NCI-H2029 treated with DMSO at 0.1 percent for 48 hours (cell line): ENCODE measurements at regions not wholly inside any gene's neighbourhood (a gene's known extent, or its start where the extent isn't known, plus 50 kb on each side); places are given as distances from the start of the nearest gene placed in this dataset.

Experiments used
- DNase-seq: peaks from one replicate; lab custom pipeline; 2025; lab: John Stamatoyannopoulos, UW

DNA sequence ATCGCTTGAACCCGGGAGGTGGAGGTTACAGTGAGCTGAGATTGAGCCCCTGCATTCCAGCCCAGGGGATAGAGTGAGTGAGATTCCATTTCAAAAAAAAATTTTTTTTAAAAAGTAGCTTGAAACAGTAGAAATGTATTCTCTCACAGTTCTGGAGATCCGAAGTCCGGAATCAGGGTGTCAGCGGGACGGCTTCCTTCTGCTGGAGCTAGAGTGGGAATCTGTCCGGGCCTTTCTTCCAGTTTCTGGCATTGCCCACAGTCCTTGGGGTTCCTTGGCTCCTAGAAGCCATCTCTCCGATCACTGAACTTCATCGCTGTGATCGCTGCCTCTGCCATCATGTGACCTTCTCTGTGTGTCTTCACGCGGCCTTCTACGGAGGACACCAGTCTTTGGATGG, 181.2 kb upstream of the CIBAR2 start:
- DNase-seq = no peak

DNA sequence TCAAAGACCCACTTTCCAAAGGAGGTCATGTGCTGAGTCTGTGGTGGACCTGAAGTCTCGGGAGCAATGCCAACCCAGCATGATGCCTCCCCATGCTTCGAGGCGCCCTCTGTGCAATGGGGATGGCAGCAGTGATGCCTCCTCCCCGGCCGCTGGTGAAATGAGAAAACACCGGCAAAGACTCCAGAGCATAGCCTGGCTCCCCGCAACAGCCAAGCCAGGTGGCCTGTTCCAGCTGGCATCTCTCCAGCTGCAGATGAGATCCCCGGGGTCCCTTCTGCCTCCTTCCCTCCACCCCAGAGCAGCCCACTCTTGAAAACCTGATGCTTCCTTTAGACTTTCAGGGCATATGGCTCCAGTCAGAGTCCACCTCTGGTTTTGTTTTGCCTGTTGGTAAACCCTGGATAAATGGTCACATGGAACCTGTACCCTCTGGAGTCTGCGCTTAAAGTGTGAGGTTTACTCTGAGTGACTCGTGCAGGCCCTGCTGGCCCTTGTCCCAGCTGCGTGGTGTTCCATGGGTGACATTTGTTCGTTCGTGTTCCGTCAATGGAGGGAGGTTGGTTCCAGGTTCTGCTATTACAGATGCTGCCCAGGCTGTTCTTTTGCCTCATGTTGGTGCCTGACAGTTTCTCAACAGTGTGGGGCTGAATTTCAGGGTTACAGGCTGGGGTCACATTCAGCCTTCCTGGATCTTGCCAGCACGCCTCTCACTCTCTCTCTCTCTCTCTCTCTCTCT, 181.8 kb upstream of the CIBAR2 start:
- no peak for DNase-seq

DNA sequence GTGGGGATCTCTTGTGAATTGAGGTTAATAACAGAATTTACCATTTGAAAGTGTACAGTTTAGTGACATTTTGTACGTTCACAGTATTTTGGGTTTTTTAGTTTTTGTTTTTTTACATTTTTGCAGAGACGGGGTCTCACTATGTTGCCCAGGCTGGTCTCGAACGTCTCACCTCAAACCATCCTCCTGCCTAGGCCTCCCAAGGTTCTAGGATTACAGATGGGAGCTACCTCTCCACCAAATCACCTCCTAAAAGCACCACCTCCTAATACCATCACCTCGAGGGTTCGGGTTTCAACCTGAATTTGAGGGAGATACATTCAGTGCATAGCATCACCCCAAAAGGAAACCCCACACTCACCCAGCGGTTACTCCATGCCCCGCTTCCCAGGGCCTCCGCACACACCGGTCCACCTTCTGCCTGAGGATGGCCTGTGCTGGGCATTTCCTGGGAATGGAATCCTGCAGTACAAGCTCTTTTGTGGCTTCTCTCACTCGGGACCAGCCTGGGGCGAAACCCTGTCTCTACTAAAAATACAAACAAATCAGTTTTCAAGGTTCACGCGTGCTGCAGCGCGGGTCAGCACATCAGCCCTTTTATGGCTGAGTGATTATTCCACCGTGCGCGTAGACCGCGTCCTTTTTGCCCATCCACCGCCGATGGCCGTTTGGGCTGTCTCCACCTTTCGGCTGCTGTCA, 182.7 kb upstream of the CIBAR2 start:
- no peak for DNase-seq

- no peak for DNase-seq
These were observed 184.8 kb upstream of the CIBAR2 start for GRCh38 chr16:85296859-85297660.

GRCh38 chr16:85297881-85298280, 185.6 kb upstream of the CIBAR2 start:
- DNase-seq = no peak

DNA sequence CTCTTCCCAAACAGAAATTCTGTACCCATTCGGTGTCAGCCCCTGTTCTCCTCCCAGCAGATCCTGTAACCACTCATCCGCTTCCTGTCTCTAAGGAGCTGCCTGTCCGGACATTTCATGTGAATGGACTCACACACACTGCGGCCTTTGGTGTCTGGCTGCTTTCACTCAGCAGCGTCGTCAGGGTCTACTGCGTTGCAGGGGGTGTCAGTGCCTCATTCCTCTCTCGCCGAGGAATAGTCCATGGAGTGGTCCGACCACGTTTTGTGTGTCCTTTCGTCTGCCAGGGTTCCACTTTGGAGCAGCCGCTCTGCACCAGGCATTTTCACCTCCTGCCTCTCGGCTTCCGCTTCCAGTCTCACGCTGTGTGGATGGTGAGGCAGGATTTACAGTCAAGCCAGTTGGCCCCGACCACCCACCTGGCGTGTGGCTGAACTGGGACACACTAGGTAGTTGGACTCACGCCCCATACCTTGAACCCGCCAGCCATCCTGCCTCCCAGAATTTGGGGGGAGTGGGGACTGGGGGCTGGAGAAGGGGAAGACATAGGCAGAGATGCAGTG, 188.2 kb upstream of the CIBAR2 start:
- no peak for DNase-seq

GRCh38 chr16:85301231-85301630, 189.0 kb upstream of the CIBAR2 start:
- no peak for DNase-seq

DNA sequence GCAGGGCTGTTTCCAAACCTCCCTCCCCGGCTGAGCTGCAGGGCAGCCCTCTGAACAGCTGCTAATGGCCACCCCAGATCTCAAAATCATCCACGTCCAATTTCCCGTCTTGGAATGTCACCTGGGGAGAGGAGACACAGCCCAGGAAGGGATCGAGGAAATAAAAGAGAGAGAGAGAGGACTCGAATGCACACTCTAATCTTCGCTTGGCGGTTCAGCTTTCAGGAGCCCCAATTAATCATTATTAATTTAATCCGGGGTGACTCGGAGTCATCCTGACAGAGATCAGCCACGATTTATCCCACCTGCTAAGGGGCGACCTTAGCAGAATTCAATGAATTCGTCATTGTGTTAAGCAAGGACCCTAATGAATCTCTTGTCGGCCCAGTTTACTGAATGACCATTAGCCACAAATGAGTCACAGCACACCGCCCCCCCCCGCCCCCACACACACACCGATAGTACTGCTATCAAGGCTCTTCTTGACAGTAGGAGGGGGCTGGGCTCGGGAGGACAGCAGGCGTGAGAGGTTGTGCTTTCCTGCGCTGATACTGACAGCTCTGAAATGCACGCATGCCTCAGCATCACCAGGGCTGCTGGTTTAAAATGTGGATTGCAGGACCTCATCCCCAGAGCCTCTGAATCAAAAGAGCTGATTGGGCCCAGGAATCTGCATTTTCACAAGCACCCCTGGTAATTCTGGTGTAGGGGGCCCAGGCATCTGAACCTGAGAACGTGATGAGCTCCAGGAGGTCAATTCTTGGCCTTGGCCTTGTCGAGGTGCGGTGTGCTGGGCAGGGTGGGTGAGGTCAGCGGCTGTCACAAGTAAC, 190.0 kb upstream of the CIBAR2 start:
- DNase-seq = no peak

DNA sequence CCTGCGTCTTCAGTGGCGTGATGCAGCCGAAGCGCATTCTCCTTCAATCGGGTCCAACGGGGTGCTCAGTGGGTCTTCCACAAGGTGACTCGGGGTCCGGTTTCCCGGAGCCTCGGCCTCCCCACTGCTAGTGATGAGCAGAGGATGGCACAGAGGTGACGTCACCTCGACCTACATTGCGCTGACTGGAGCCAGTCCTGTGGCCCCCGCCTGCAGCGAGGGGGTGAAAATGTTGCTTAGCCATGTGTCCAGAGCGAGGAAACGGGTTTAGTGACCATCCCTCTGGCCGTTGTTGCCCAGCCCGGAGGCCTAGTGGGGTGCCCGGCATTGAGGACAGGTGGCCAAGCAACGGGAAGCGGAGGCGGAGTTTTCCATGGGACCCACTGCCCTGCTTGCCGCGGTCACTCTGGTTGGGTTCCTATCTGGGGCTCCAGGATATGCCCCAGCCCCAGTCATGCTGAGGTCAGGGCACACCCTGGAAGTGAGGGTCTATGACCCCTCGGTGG, 190.6 kb upstream of the CIBAR2 start:
- DNase-seq = no peak

- no peak for DNase-seq
These were observed 191.1 kb upstream of the CIBAR2 start for GRCh38 chr16:85303354-85303883.

- DNase-seq = no peak
These were observed 192.1 kb upstream of the CIBAR2 start for GRCh38 chr16:85304337-85304736.

DNA sequence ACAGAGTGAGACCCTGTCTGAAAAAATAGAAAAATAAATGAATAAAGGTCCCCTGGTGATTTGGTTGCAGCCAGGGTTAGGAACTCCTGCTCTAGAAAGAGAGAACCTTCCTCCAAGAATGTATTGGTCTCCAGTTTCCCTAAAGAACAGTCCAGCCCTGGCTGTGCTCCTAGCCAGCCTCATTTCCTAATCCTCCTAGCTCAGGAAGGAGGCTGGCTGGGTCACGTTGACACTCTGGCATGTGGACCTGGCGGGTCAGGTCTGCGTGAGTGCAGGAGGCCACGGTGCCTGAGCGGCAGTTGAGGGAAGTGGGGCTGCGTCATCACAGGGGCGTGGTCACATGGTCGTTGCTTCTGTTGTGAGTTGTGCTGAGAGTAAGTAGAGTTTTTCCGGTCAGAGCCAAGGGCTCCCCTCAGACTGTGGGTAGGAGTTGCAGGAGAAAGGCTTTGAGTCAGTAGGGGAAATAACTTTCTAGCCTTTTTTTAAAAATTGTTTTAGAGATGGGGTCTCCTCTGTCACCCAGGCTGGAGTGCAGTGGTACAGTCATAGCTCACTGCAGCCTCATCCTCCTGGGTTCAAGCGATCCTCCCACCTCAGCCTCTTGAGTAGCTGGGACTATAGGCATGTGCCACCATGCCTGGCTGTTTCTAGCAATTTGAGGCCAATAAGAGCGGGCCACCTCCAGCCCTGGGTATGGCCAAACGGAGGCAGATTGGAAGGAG, 194.0 kb upstream of the CIBAR2 start:
- no peak for DNase-seq

- no peak for DNase-seq
These were observed 194.7 kb upstream of the CIBAR2 start for GRCh38 chr16:85306793-85307551.

- no peak for DNase-seq
These were observed 195.5 kb upstream of the CIBAR2 start for GRCh38 chr16:85307552-85308364.

- no peak for DNase-seq
These were observed 196.6 kb upstream of the CIBAR2 start for GRCh38 chr16:85308611-85309540.

DNA sequence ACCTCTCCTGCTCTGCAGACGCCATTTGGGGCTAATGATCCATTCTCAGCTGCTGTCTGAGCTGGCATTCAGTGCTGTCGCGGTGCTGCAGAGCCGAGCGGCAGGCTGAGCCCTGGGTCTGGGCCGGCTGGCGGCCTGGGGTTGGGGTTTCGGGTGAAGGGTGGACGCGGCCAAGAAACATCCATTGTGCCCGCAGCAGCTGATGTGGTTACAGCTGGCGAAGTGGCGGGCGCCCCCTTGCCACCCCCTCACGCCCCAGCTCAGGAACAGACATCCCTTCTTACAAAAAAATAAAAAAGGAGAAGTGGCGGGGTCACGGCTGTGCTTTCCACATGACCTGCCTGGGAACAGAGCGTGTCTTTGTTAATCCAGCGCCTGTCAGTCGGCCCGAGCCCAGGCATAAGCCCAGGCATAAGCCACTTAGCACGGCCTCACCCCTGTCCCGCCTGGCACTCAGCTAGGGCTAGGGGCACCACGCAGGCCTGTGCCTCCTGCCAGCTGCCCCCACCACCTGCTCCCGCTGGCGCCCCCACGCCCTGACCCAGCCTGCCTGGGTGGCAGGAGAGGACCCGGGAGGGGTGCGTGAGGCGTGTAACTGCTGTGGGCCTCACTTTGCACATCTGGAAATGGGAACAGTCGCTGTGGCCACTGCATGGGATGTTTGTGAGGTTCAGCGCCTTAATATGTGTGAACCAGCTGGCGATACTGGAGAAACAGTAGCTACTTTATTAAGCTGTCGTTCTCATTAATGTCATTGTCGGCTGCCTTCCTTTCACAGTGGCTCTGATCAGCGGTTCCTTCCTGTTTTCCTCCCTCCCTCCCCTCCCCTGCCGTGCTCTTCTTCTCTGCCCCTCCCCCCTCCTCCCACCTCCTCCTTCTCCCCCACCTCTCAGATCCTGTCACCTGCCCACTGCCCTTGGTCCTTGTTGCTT, 197.7 kb upstream of the CIBAR2 start:
- no peak for DNase-seq
